WTC11 (cell line): ENCODE measurements at regions not wholly inside any gene's neighbourhood (a gene's known extent, or its start where the extent isn't known, plus 50 kb on each side); places are given as distances from the start of the nearest gene placed in this dataset.

Experiments
- CBFB ChIP-seq: sonication (generic); formaldehyde crosslinking; IDR thresholded peaks from 2 replicates; pipeline ENCODE4 v1.8.1; 2022; ENCODE audit warnings: mild to moderate bottlenecking, low read depth, missing genetic modification reagents
- ELF4 ChIP-seq: sonication (generic); formaldehyde crosslinking; IDR thresholded peaks from 2 replicates; pipeline ENCODE4 v1.8.1; 2022; ENCODE audit warnings: low read depth, mild to moderate bottlenecking, moderate library complexity, missing genetic modification reagents
- ESRRA ChIP-seq: sonication (generic); formaldehyde crosslinking; IDR thresholded peaks from 2 replicates; pipeline ENCODE4 v1.8.1; 2022; ENCODE audit warnings: mild to moderate bottlenecking, missing genetic modification reagents, borderline replicate concordance
- NFATC4 ChIP-seq: fragments of 250-450 bp; sonication (Bioruptor Pico); IDR thresholded peaks from 2 replicates; pipeline ENCODE4 v1.9.0; 2021; ENCODE audit warnings: mild to moderate bottlenecking
- NFYB ChIP-seq: sonication (generic); formaldehyde crosslinking; conservative IDR thresholded peaks from 2 replicates; pipeline ENCODE4 v1.8.0; 2022; ENCODE audit warnings: low read depth, missing genetic modification reagents
- NR3C1 ChIP-seq: sonication (generic); formaldehyde crosslinking; conservative IDR thresholded peaks from 2 replicates; pipeline ENCODE4 v1.8.1; 2023; ENCODE audit warnings: low read depth, mild to moderate bottlenecking, missing genetic modification reagents
- RELA ChIP-seq: sonication (generic); formaldehyde crosslinking; IDR thresholded peaks from 2 replicates; pipeline ENCODE4 v1.8.1; 2022; ENCODE audit warnings: missing genetic modification reagents, mild to moderate bottlenecking, borderline replicate concordance
- TF ChIP-seq, protein P1 (sequence below): fragments of 200-600 bp; IDR thresholded peaks from 2 replicates; pipeline ENCODE4 v1.8.0; 2022; ENCODE audit warnings: antibody characterized with exemption
- TF ChIP-seq, protein P2 (sequence below): sonication (generic); formaldehyde crosslinking; IDR thresholded peaks from 2 replicates; pipeline ENCODE4 v1.8.1; 2023; ENCODE audit warnings: mild to moderate bottlenecking, missing genetic modification reagents, moderate library complexity
- TF ChIP-seq, protein P3 (sequence below): sonication (generic); formaldehyde crosslinking; IDR thresholded peaks from 2 replicates; pipeline ENCODE4 v1.8.0; 2023; ENCODE audit warnings: missing genetic modification reagents
- TF ChIP-seq, protein P4 (sequence below): sonication (generic); formaldehyde crosslinking; IDR thresholded peaks from 2 replicates; pipeline ENCODE4 v1.8.1; 2022; ENCODE audit warnings: low read depth, missing genetic modification reagents, borderline replicate concordance

DNA sequence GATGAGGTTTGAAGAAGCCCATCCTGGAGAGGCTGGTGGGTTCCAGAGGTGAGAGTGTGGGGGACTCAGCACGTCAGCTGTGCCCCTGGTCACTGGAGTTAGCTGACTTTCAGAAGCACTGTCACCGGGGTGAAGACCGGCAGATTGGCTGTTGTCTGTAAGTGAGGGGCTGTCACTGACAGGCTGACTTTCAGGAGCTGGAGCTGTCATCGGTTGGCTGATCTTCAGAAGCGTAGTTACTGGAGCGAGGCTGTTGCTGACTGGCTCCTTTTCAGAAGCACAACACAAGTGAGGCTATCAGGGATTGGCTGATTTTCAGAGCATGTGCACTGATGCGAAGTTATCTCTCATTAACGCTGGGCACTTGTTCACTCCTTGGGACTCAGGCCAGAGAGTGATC is 738.4 kb upstream of the ID2 start:
- TF ChIP-seq NFATC4 (CRISPR knock-in tag): no peak
- TF ChIP-seq, protein P1, sequence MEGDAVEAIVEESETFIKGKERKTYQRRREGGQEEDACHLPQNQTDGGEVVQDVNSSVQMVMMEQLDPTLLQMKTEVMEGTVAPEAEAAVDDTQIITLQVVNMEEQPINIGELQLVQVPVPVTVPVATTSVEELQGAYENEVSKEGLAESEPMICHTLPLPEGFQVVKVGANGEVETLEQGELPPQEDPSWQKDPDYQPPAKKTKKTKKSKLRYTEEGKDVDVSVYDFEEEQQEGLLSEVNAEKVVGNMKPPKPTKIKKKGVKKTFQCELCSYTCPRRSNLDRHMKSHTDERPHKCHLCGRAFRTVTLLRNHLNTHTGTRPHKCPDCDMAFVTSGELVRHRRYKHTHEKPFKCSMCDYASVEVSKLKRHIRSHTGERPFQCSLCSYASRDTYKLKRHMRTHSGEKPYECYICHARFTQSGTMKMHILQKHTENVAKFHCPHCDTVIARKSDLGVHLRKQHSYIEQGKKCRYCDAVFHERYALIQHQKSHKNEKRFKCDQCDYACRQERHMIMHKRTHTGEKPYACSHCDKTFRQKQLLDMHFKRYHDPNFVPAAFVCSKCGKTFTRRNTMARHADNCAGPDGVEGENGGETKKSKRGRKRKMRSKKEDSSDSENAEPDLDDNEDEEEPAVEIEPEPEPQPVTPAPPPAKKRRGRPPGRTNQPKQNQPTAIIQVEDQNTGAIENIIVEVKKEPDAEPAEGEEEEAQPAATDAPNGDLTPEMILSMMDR: no peak
- no peak for TF ChIP-seq CBFB (CRISPR knock-in tag)
- TF ChIP-seq NFYB (CRISPR knock-in tag): no peak
- TF ChIP-seq, protein P2, sequence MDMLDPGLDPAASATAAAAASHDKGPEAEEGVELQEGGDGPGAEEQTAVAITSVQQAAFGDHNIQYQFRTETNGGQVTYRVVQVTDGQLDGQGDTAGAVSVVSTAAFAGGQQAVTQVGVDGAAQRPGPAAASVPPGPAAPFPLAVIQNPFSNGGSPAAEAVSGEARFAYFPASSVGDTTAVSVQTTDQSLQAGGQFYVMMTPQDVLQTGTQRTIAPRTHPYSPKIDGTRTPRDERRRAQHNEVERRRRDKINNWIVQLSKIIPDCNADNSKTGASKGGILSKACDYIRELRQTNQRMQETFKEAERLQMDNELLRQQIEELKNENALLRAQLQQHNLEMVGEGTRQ (CRISPR knock-in tag): no peak
- TF ChIP-seq, protein P3, sequence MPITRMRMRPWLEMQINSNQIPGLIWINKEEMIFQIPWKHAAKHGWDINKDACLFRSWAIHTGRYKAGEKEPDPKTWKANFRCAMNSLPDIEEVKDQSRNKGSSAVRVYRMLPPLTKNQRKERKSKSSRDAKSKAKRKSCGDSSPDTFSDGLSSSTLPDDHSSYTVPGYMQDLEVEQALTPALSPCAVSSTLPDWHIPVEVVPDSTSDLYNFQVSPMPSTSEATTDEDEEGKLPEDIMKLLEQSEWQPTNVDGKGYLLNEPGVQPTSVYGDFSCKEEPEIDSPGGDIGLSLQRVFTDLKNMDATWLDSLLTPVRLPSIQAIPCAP: no peak
- TF ChIP-seq NR3C1 (CRISPR knock-in tag): no peak
- TF ChIP-seq RELA (CRISPR knock-in tag): no peak
- TF ChIP-seq ESRRA (CRISPR knock-in tag): no peak
- TF ChIP-seq ELF4 (CRISPR knock-in tag): no peak
- TF ChIP-seq, protein P4, sequence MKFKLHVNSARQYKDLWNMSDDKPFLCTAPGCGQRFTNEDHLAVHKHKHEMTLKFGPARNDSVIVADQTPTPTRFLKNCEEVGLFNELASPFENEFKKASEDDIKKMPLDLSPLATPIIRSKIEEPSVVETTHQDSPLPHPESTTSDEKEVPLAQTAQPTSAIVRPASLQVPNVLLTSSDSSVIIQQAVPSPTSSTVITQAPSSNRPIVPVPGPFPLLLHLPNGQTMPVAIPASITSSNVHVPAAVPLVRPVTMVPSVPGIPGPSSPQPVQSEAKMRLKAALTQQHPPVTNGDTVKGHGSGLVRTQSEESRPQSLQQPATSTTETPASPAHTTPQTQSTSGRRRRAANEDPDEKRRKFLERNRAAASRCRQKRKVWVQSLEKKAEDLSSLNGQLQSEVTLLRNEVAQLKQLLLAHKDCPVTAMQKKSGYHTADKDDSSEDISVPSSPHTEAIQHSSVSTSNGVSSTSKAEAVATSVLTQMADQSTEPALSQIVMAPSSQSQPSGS (CRISPR knock-in tag): no peak
